CD4-positive, alpha-beta T cell treated with Interleukin-4 for 4 hours (primary cell): ENCODE measurements at regions not wholly inside any gene's neighbourhood (a gene's known extent, or its start where the extent isn't known, plus 50 kb on each side); places are given as distances from the start of the nearest gene placed in this dataset.

Experiments
- DNase-seq: peaks from one replicate; pipeline ENCODE4 v3.0.0-alpha.2; 2020

GRCh38 chr11:28704801-28705200 is 596.6 kb downstream of the METTL15 start:
- DNase-seq = no peak

DNA sequence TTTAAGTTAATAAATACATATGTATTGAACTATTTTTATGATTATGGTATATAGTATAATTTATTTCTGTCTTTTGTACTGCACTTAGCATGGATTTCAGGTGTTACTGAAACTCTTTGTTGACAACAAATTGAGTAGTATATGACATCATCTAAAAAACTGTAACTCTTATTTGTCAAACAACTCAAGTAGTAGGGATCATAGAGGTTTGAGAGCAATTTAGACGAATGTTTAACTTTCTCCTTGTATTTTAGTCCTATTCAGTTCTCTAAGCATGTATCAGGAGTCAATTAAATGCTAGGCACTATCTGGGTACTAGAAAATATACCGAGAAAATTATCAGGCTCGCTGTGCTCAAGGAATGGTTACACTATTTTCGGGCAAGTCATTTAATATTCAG is 595.2 kb downstream of the METTL15 start:
- no peak for DNase-seq

DNA sequence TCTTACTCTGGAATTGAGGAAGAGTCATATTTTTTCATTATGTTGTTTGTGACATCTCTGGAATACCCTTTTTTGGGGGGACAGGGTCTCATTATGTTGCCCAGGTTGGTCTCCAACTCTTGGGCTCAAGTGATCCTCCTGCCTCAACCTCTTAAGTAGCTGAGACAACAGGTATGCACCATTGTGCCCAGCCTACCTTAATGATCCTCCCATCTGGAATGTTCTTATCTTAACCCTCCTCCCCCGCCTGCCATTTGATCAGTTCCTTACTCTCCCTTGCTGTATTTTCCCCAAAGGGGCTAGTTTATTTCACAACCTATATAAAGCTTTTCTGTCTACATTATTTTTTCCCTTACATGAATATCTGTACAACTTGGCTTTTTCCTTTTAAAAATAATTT is 594.7 kb downstream of the METTL15 start:
- no peak for DNase-seq

DNA sequence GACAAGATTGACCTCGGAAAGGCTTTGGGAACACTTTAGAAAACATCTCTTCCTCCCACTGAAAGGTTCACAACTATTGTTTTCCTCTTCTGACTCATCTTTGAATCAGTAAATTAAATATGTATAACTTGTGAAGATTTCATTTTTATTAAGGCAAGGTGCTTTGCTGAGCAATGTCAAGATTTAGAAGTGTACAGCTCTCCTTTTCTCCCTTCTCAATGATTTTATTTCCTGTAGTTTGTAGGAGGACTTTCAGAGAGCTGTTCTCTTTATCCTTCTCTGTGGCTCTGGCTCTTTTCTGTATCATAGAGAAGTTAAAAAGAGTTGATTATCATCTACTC is 594.2 kb downstream of the METTL15 start:
- DNase-seq = no peak

- no peak for DNase-seq
Observed at GRCh38 chr11:28701760-28702449, 593.7 kb downstream of the METTL15 start.

DNA sequence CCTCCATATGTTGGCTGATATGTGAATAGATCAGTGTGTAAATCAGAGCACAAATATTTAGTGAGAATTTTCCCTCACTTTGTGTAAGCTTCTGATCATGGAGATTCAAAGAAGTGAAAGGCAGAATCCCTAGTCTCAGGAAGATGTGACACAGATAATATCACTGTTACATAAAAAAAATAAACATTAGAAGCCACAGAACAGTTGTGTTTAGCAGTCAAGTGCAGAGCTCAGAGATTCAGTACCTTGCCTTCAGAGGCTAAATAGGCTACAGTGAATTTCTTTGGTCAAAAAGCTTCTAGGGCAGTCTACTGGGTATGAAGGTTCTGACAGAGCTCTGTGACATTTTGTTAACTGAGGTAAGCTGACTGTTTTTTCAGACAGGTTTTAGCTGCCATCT is 591.5 kb downstream of the METTL15 start:
- DNase-seq = no peak

DNA sequence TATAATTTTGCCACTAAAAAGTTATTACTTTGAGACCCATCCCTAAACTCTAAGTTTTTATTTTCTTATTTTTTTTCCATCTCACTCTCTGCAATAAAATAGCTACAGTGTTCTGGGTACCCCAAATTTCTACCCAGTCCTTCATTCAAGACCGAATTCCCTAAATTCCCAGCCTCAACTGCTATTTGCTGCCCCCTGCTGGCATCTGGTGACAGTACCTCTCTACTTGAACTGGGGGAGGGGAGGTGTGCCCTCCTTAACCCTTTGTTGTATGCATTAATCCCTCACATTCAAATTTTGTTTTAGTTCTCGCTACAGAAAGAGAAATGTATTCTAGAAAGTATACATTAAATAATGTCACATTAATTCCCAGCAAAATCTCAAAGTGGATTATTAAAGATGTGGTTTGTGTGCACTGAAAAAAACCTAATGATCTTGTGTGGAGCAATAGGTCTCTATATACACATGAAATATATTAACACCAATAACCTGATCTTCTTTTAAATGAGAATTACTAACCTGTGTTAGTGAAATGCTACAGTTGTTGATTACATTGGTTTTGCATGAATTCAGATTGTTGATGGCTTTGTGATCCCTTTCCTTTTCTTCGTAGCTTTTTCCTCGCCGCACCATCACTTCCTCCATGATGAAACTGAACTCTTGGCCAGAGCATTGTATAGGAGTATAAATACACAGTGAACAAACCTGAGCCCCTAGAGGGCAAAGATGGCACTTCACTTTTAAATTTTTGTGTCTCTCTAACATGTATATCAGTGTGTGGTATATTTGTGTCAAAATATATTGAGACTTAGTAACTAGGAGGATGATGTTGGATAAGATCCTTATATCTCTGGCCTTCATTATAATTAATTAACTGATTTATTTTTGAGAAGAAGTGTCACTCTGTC is 590.0 kb downstream of the METTL15 start:
- no peak for DNase-seq

GRCh38 chr11:28696591-28696990 is 588.4 kb downstream of the METTL15 start:
- no peak for DNase-seq

DNA sequence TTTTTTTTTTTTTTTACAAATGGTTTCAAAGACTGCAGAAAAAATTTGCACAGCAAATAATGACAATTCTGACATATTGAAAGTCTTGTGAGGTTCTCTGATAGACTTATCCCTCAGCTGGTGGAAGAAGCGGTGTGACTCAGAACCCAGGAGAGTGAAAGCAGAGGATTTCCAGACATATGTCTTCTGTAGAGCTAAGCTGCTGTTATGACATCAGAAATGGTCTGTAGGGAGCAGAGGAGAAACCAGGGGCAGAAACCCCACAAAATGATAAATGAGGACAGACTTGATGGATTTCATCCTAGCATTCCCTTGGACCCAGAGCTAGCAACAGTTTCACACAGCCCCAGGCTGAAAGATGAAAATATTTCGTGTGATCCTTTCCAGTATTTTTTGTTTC is 582.6 kb downstream of the METTL15 start:
- no peak for DNase-seq

DNA sequence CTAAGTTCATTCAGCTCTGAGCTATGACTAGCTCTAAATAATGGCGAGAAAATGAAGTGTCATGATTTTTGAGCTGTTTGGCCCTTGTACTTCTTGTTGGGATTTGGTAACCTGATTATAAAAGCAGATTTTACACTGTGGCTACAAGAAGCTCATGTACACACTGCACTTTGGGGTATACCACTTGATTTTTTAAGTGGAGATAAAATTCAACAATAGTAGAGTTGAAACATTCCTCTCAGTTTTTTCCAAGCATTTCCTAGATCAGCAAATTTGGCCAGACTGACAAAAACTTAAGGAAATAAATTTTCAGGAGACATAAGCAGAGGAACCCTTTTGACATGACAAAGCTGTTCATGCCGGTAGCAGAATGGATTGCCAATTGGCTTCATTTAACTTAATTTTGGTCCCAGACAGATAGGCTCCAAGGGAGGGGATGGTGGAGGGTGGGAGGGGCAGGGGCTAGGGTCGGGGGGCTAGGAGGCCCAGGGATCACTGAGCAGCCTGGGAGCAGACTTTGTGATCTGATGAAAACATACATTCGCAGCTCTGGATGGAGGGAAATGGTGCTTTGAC is 575.9 kb downstream of the METTL15 start:
- DNase-seq = no peak

- DNase-seq = no peak
Observed at GRCh38 chr11:28679795-28680468, 571.7 kb downstream of the METTL15 start.

DNA sequence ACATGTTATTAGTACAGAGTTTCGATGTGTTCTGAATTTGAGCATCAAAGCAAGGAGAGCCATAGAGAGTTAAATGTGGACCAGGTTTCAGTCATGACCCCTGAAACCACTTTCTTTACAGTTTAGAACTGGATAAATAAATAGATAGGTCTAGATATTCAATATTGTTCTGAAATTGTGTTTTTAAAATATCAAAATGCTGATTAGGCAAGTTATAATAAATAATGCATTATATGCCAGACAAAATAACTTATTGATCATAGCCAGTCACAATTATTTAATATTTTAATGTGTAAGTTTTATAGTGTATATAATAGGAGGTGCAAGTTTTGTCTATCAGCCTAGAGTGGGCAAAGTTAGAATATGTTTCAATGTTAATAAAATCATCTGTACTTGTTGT is 569.5 kb downstream of the METTL15 start:
- no peak for DNase-seq

- DNase-seq = no peak
Observed at GRCh38 chr11:28675183-28675582, 567.0 kb downstream of the METTL15 start.

GRCh38 chr11:28674433-28675103 is 566.4 kb downstream of the METTL15 start:
- DNase-seq = no peak

DNA sequence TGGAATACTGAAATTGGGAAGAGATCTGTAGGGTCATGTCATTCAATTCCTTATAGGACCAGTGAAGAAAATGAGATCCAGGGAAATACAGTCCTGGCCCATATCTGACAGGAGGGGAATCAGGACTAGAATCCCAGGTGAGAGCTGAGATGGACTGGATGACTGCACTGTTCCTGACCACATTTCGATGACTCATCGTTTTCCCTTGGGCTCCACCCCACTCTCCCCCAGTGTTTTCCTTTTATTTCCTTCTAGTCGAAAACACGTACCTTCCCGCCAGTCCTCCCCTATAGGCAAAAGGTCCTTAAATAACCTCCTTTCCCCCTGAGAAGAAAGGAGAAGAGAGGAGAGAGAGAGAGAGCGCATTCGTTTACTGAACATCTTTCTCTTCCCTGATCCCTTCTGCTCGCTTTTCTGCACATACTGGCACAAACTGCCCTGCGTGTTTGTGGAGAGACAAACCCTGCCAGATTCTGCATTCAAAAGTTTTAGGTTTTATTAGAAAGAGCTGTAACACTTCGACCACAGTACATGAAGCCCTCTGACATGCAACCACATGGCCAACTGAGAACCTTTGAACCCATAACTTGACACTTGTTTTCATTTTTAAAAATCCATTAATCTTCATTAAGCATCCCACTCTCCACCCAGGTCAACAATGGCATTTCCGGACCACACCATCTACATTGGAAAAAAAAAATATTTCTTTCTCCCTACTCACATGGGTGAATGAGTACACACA is 565.7 kb downstream of the METTL15 start:
- DNase-seq = no peak

- DNase-seq = no peak
Observed at GRCh38 chr11:28671274-28671673, 563.1 kb downstream of the METTL15 start.

DNA sequence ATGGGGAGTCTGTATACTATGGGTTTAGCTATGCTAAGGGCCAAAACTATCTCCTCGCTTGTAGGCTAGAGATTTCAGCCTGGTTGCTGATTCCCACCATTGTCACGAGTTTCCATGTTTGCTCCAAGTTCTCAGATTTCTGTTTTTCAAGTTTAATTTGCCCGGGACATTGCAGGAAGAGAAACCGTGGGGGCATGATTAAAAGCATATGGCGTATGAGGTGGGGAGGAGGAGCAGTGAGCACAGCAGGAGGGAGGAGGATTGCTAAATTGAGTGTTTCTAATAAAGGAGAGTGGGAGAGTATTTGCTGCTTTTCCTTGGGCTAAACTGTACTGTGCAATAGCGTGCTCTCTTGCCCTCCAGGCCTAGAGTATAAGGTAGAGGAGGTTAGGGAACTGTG is 558.4 kb downstream of the METTL15 start:
- DNase-seq = no peak

- no peak for DNase-seq
Observed at GRCh38 chr11:28659716-28660348, 551.6 kb downstream of the METTL15 start.

GRCh38 chr11:28657378-28658030 is 549.3 kb downstream of the METTL15 start:
- DNase-seq = no peak

GRCh38 chr11:28654191-28654590 is 546.0 kb downstream of the METTL15 start:
- no peak for DNase-seq

DNA sequence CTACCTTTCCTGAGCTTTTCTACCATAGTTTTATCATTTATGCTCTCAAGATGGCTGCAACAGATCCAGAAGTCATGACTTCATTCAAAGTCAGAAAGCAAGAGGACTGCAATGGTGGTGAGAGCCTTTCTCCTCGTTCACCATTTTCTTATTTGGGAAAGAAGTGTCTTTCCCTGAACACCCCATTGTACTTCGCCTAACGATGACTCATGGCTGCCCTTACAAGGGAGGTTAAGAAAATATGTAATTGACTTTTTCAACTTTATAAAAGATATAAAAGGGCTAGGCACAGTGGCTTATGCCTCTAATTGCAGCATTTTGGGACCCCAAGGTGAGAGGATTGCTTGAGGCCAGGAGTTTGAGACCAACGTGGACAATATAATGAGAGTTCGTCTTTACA is 541.7 kb downstream of the METTL15 start:
- no peak for DNase-seq
